Stimulated activated CD4-positive, alpha-beta T cell treated with anti-CD3 and anti-CD28 coated beads, Interleukin-4, amount 100 ng/mL, for 1 hour (primary cell): ENCODE measurements at regions not wholly inside any gene's neighbourhood (a gene's known extent, or its start where the extent isn't known, plus 50 kb on each side); places are given as distances from the start of the nearest gene placed in this dataset.
"Not testable (repeated sequence)": the region's sequence is repeated elsewhere in the genome, so short reads cannot be mapped to it uniquely, and the experiment has no call there.

Experiments used
- DNase-seq: peaks from one replicate; pipeline ENCODE4 v3.0.0-alpha.2; 2020

GRCh38 chr1:235059221-235059620 is 69.4 kb downstream of the TOMM20 start:
- DNase-seq = no peak

GRCh38 chr1:235058695-235059094 is 69.9 kb downstream of the TOMM20 start:
- no peak for DNase-seq

- no peak for DNase-seq
These were observed 71.0 kb downstream of the TOMM20 start for GRCh38 chr1:235057385-235058306.

GRCh38 chr1:235056937-235057336 is 71.7 kb downstream of the TOMM20 start:
- no peak for DNase-seq

DNA sequence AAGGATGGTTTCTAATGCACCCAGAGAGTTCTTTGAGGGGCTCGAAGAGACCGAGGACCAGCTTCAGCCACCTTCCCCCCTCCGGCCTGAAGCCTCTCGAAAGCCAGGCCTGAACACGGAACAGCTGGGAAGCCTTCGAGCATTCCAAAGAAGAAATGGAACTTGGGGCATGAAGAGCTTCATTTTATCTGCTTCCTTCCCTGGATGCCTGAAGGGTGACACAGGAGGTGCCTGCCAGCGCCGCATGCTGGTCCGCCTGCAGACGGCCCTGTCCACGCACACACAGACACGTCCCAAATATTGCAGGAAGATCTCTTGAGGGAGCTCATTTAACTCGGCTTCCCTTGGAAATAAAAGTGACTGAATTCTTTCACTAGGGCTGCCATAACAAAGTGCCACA is 73.7 kb downstream of the TOMM20 start:
- no peak for DNase-seq

GRCh38 chr1:235054466-235054865 is 74.2 kb downstream of the TOMM20 start:
- DNase-seq = no peak

DNA sequence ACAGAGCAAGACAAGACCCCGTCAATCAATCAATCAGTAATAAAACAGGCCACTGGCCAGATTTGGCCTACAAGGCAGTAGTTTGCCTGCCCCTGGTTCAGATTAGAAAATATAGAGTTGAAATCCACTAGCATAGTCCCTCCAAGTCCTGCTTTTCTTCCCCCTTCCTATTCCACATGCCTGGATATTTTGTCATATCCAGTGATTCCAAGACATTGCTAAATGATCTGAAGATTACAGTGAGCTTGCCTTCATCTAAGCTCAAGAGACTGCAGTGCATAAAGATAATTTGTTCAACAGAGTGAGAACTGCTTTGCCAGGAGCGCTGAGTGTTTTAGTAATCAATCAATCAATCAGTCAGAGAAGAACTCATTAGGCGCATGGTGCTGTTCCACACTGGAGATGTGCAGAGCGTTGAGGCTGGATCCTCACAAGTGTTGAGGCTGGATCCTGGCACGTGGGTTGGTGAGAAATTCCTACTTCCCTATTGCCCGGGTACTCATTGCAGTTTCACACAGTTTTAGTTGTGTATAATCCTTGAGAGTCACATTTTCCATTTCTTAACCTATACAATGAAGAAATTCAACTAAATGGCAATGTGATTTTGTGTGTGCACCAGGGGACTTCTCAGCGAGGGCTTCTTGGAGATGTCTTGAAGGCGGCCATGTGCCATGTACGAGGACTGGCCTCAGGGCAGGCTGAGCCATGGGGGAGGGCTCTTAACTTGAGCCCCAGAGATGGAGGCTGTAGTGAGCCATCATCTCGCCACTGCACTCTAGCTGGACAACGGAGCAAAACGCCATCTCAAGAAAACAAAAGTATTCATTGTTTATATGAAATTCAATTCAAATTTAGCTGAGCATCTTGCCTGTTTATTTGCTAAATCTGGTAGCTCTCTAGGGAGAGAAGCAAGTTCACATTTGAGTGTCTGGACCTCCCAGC is 76.3 kb downstream of the TOMM20 start:
- no peak for DNase-seq

GRCh38 chr1:235051521-235051920 is 77.1 kb downstream of the TOMM20 start:
- no peak for DNase-seq

DNA sequence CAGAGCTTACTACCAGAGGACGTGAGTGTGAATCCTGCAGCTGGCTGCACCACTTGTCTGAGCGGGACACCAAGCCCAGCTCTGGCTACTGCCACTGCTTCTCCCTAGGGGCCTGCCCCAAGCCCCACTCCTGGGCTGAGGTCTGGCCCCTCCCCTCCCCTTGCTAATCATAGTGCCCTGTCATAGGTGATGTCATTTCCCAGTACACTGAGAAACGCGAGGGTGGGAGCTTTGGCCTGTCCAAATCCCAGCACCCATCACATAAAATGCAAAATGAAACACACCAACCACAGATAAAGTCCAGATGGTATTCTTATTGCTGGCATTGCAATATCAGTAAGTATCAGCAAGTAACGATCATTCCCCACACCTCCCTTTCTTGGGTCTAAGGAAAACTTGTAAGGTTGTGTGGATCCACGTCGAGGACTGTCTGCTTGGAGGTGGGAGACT is 77.7 kb downstream of the TOMM20 start:
- no peak for DNase-seq

DNA sequence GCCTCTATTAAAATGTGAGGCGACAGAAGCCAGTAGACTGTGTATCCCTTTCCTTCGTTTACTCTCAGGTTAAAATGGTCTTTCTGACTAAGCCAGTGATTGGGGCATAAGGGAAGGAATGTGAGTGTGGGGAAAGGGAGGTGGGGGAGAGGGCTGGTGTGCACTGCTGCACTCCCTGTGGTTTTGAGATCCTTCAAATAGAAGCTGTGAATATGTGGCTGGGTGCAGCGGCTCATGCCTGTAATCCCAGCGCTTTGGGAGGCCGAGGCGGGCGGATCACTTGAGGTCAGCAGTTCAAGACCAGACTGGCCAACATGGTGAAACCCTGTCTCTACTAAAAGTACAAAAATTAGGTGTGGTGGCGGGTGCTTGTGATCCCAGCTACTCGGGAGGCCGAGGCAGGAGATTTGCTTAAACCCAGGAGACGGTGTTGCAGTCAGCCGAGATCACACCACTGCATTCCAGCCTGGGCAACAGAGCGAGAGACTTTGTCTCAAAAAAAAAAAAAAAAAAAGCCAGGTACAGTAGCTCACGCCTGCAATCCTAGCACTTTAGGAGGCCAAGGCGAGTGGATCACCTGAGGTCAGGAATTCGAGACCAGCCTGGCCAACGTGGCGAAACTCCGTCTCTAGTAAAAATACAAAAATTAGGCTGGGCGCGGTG is 78.8 kb downstream of the TOMM20 start:
- not testable (repeated sequence) for DNase-seq

DNA sequence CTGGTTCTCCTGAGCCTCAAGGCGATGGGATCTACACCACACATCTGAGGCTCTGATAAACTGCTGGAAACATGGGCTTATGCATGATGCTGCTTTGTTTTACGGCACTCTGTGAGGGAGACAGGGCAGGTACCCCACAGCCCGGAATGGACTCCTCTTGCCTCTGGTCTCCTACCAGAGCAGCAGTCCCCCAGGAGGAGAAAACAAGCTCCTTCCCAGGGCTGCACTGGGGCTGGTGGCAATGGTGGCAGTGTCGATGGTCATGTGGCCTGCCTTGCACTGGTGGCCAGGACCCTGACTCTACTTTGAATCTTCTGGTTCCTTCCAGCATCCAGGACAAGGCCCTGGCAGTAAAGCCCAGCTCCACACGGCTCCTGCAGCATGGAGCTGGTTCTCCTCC is 79.4 kb downstream of the TOMM20 start:
- DNase-seq = no peak

GRCh38 chr1:235047331-235047871 is 81.2 kb downstream of the TOMM20 start:
- DNase-seq = no peak

GRCh38 chr1:235045921-235046601 is 82.6 kb downstream of the TOMM20 start:
- DNase-seq = no peak

DNA sequence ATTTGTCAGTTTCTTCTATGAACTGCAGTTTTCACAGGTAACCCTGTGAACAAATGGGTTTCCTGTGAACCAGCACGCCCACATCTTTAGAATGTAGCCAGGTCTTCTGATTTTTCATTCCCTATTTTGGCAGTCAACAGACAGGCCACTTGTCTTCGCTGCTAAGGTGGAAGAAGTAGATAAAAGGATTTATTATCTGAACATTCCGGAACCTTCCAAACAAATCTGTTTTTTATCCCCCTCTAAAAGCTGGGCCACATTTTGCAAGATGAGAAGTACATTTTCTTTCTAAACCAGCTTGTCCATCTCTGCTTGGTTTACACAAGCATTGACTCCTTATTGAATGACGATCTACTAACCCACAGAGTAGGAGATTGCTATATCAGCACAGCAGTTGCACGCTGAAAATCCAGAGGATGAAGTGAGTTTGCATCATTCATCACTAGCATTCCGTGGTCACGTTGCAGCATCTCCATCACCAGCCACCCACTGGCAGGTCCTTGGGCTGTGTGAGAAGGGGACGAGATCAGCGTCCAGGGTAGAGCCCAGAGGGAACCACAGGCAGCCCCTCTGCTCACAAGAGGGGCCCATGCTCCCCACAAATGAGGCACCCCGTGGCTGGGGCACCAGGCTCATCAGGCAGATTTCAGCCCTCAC is 83.5 kb downstream of the TOMM20 start:
- DNase-seq = no peak

GRCh38 chr1:235043234-235043633 is 85.4 kb downstream of the TOMM20 start:
- no peak for DNase-seq

DNA sequence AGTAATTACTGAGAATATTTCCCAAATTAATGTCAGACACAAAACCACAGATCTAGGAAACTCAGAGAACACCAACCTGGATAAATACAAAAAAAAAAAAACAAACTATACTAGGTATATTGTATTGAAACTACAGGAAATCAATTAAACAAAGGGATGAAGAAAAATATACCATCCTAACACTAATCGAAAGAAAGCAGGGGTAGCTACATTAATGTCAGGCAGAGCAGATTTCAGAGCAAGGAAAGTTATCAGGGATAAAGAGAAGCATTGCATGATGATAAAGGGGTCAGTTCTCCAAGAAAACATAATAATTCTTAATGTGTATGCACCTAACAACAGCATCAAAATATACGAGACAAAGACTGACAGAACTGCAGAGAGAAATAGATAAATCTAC is 89.9 kb downstream of the TOMM20 start:
- DNase-seq = no peak

DNA sequence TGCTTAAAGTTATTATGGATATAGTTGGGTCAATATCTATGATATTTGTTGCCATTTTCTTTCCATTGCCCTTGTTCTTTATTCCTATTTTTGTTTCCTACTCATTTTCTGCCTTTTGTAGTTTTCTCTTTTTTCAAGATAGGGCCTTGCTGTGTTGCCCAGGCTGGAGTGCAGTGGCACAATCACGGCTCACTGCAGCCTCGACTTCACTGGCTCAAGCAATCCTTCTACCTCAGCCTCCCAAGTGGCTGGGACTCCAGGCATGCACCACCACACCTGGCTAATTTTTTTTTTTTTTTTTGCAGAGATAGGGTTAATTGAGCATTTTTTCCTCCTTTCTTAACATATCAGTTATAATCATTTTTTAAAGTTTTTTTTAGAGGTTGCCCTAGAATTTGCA is 92.7 kb downstream of the TOMM20 start:
- no peak for DNase-seq

GRCh38 chr1:235030919-235031596 is 97.6 kb downstream of the TOMM20 start:
- DNase-seq = no peak

GRCh38 chr1:235027862-235028250 is 100.8 kb downstream of the TOMM20 start:
- no peak for DNase-seq

DNA sequence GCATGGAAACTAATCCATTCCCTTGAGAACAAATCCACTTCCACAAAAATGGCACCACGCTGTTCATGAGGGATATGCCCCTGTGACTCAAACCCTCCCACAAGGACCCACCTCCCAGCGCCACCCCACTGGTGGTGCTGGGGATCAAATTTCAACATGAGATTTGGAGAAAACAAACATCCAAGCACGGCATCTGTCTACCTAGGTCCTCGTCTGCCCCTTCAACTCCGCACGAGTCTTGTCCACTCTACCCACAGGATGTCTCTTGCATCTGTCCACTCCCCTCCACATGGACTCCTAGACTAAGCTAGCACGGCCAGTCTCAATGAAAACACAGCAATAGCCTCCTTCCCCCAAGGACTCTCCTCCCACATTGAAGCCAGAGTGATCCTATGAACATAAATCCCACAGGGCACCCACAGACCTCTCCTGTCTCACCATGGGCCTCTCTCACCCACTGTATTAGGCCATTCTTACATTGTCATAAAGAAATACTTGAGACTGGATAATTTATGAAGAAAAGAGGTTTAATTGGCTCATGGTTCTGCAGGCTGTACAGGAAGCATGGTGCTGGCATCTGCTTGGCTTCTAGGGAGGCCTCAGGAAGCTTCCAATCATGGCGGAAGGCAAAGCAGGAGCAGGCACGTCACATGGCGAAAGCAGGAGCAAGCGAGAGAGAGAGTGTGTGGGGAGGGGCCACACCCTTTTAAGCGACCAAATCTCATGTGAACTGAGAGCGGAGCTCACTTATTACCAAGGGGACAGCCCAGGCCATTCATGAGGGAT is 101.4 kb downstream of the TOMM20 start:
- no peak for DNase-seq
